ENCODE measurements at regions not wholly inside any gene's neighbourhood (a gene's known extent, or its start where the extent isn't known, plus 50 kb on each side); places are given as distances from the start of the nearest gene placed in this dataset.

- no peak overlapping the region for H3K4me3 ChIP-seq
- peaks cover 0 to 8% (median 0%) of the 10 kb centered on the region in 4 donors for H3K9me3 ChIP-seq (ENCODE audit: control insufficient read depth in 4 of 4, insufficient read depth in 3 of 4, low read length in 3 of 4)
- no peak for DNase-seq
- ATAC-seq (ENCODE audit: insufficient read depth, low FRiP score), result no peak
- H3K27me3 ChIP-seq (ENCODE audit: control insufficient read depth in 3 of 3, insufficient read depth in 3 of 3, low read length in 2 of 3), result no peaks in the 10 kb centered on the region
- no peaks in the 10 kb centered on the region for H3K36me3 ChIP-seq (ENCODE audit: control insufficient read depth in 4 of 4, insufficient read depth in 4 of 4, low read length in 4 of 4)
- H3K9ac ChIP-seq (ENCODE audit: insufficient read depth in 1 of 2, low read length in 2 of 2), result no peak overlapping the region
- WGBS, 2 donors, result 81 to 82% methylated on average over 4 of the region's 4 CpGs
- H3K4me1 ChIP-seq (ENCODE audit: control insufficient read depth in 5 of 5, insufficient read depth in 5 of 5, low read length in 5 of 5), result no peaks in the 10 kb centered on the region
- no peak for TF ChIP-seq CTCF (IDR thresholded peaks at IDR 0.05; ENCODE audit: control extremely low read depth, extremely low read depth)
- H3K27ac ChIP-seq (ENCODE audit: low read depth in 1 of 2, low read length in 1 of 2), result no peak overlapping the region
Measured at GRCh38 chr11:29937526-29937925, 79.3 kb downstream of the KCNA4 start.

GRCh38 chr11:29934115-29934638, 82.7 kb downstream of the KCNA4 start:
- no peak overlapping the region for H3K4me3 ChIP-seq
- H3K36me3 ChIP-seq (ENCODE audit: control insufficient read depth in 4 of 4, insufficient read depth in 4 of 4, low read length in 4 of 4), result no peaks in the 10 kb centered on the region
- H3K9me3 ChIP-seq (ENCODE audit: control insufficient read depth in 4 of 4, insufficient read depth in 3 of 4, low read length in 3 of 4), result peaks cover 0 to 8% (median 0%) of the 10 kb centered on the region in 4 donors
- H3K4me1 ChIP-seq (ENCODE audit: control insufficient read depth in 5 of 5, insufficient read depth in 5 of 5, low read length in 5 of 5), result no peaks in the 10 kb centered on the region
- no peak for TF ChIP-seq CTCF (IDR thresholded peaks at IDR 0.05; ENCODE audit: control extremely low read depth, extremely low read depth)
- DNase-seq, result no peak
- no peak for ATAC-seq (ENCODE audit: insufficient read depth, low FRiP score)
- H3K27ac ChIP-seq (ENCODE audit: low read depth in 1 of 2, low read length in 1 of 2), result no peak overlapping the region
- no peak overlapping the region for H3K9ac ChIP-seq (ENCODE audit: insufficient read depth in 1 of 2, low read length in 2 of 2)
- WGBS, 2 donors, result 88 to 93% methylated on average over 19 of the region's 19 CpGs
- H3K27me3 ChIP-seq (ENCODE audit: control insufficient read depth in 3 of 3, insufficient read depth in 3 of 3, low read length in 2 of 3), result no peaks in the 10 kb centered on the region

- no peak overlapping the region for H3K9ac ChIP-seq (ENCODE audit: insufficient read depth in 1 of 2, low read length in 2 of 2)
- H3K4me1 ChIP-seq (ENCODE audit: control insufficient read depth in 5 of 5, insufficient read depth in 5 of 5, low read length in 5 of 5), result no peaks in the 10 kb centered on the region
- peaks cover 0 to 4% (median 0%) of the 10 kb centered on the region in 4 donors for H3K9me3 ChIP-seq (ENCODE audit: control insufficient read depth in 4 of 4, insufficient read depth in 3 of 4, low read length in 3 of 4)
- no peak for TF ChIP-seq CTCF (IDR thresholded peaks at IDR 0.05; ENCODE audit: control extremely low read depth, extremely low read depth)
- ATAC-seq (ENCODE audit: insufficient read depth, low FRiP score) (no peak), DNase-seq (no peak)
- no peaks in the 10 kb centered on the region for H3K36me3 ChIP-seq (ENCODE audit: control insufficient read depth in 4 of 4, insufficient read depth in 4 of 4, low read length in 4 of 4)
- no peak overlapping the region for H3K27ac ChIP-seq (ENCODE audit: low read depth in 1 of 2, low read length in 1 of 2)
- 89 to 91% methylated on average over 8 of the region's 8 CpGs for WGBS, 2 donors
- no peaks in the 10 kb centered on the region for H3K27me3 ChIP-seq (ENCODE audit: control insufficient read depth in 3 of 3, insufficient read depth in 3 of 3, low read length in 2 of 3)
- no peak overlapping the region for H3K4me3 ChIP-seq
Measured at GRCh38 chr11:29916040-29916439, 100.8 kb downstream of the KCNA4 start.

Data from lung (tissue), 11 donors.